NCI-H748 (cell line): ENCODE measurements at regions not wholly inside any gene's neighbourhood (a gene's known extent, or its start where the extent isn't known, plus 50 kb on each side); places are given as distances from the start of the nearest gene placed in this dataset.

ENCODE experiments used
- DNase-seq: peaks from one replicate; lab custom pipeline; 2025; ENCODE audit not compliant: unreplicated experiment; lab: John Stamatoyannopoulos, UW

DNA sequence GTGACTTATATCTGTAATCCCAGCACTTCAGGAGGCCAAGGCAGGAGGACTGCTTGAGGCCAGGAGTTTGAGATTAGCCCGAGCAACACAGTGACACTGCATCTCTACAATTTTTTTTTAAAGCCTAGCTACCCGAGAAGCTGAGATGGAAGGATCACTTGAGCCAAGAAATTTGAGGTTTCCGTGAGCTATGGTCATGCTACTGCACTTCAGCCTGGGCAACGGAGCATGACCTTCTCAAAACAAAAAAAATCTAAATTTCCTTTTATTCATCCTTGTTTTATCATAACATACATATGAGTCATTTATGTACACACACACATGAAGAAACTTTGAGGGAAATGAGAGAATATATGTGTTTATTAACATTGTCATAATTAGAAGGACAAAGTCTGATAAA lies 277.5 kb upstream of the MAGI2 start:
- no peak for DNase-seq

DNA sequence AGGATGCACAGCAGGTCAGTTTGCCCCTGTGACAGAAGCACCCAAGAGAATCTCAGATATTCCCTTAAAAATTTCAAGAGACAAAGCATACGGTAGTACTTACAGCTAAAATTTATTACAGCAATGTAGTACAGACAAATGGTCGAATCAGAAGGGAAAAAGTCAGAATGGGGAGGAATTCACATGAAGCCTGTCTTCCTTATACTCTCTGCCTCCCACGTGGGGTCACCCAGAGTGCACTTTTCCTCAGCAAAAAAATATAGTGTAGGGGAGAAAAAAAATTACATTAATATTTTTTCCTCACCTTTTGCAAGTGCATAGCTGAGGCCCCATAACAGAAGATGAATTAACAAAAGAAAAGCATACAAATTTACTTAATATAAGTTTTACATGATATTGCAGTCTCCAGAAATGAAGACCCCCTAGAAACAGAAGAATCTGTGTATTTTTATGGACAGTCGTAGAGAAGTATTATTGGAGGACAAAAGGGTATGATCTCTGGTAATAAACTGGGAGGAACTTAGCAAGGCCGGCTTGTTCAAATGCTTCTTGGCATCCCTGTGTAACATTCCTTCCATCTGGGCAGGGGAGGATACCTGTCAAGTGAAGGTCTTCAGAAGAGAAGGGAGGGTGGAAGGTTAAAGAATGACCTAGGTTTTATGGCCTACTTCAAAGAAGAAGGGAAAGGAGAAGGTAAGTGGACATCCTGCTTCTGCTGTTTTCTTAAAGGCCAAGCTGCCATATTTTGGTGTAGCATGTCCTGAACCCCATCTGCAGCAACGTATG lies 270.6 kb upstream of the MAGI2 start:
- DNase-seq = no peak

DNA sequence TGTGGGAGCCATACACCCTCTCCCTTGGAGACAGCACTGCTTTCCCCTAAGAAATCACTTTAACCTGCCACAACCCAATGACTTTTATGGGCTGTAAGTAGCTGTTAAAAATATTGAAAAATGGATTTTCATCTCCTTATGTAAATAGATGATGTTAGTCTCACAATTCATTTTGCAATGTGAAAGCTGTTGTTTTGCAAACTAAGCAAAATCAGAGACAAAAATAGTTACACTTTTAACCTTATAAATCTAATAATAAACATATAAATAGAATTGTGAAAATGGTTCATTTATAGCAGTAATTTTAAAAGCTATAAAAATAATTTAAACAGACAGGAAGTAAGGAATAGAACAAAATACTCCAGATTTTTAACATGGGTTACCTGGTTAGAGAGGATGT lies 268.8 kb upstream of the MAGI2 start:
- DNase-seq = no peak

- no peak for DNase-seq
These were observed 265.7 kb upstream of the MAGI2 start for GRCh38 chr7:79719216-79719615.

- no peak for DNase-seq
These were observed 262.9 kb upstream of the MAGI2 start for GRCh38 chr7:79716329-79716728.

GRCh38 chr7:79714081-79714480 lies 260.6 kb upstream of the MAGI2 start:
- no peak for DNase-seq

DNA sequence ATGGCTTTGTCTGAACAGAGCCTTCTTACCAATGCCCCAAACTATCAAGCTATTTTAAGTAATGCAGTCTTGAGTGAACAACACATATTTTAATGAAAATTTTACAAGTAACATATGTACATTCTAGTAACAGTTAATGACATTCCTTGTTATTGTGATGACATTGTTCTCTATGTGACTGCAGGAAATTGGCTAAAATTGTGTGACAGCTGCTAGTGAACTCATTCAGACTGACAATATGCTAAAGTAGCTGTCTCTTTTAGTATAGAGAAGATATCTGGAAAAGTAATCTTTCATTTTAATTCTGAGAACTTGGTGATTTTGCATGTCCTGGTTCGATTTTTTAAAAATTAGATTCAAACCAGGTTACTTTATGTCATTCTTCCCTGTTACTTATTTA lies 259.8 kb upstream of the MAGI2 start:
- no peak for DNase-seq

DNA sequence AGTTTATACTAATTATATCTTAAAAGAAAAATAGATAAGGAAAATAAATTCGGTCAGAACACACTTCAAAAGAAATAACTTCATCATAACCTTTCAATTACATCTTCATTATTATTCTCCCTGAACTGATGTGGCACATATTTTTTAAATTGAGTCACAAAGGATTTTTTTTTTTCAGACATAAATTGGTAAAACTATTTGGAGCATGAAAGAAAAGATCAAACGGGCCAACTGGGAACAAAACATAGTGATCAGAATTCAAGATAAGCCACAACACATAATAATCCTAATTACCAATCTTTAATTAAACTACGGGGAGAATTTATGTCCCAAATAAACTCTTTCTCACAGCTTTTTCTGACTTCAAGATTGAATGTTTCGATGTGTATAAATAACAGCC lies 258.2 kb upstream of the MAGI2 start:
- no peak for DNase-seq

GRCh38 chr7:79709574-79710409 lies 256.3 kb upstream of the MAGI2 start:
- peak; percentile 50 for DNase-seq

DNA sequence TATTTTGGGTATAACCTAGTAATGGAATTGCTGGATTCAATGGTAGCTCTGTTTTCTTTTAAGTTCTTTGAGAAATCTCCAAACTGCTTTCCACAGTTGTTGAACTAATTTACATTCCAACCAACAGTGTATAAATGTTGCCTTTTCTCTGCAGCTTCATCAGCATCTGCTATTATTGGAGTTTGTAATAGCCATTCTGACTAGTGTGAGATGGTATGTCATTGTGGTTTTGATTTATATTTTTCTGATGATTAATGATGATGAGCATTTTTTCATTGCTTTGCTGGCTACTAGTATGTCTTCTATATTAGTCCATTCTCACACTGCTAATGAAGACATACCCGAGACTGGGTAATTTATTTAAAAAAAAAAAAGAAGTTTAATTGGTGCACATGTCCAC lies 248.6 kb upstream of the MAGI2 start:
- DNase-seq = no peak

GRCh38 chr7:79692015-79692414 lies 238.5 kb upstream of the MAGI2 start:
- no peak for DNase-seq

DNA sequence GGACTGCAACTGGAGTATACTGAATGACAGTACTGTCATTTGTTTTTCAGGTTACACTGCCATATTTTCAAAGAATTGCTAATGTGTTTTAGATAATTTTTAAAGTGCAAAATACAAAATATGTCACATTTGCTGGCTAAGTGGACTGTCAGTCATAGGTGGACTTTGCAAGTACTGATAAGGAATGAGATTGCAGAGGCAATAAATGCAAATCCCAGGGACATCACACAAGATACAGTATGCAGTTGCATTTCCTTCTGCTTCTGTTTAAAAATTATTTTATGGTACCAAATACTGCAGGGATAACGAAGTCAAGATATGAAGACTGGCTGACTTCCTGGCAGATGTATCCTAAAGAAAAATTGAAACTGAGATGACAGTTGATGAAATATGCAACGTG lies 237.6 kb upstream of the MAGI2 start:
- DNase-seq = no peak

- DNase-seq = no peak
These were observed 230.9 kb upstream of the MAGI2 start for GRCh38 chr7:79684384-79684783.

DNA sequence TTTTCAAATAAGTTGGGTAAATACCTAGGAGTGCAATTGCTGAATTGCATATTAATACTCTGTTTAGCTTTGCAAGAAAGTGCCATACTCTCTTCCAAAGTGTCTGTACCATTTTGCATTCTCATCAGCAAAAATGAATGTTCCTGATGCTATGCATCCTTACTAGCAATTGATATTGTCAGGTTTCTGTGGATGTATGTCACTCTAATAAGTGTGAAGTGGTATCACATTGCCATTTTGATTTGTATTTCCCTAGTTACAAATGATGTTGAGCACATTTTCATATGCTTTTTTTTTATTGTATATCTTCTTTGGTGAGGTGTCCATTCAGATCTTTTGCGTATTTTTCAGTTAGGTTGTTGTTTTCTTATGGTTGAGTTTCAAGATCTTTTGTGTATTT lies 230.4 kb upstream of the MAGI2 start:
- DNase-seq = no peak

- DNase-seq = no peak
These were observed 229.9 kb upstream of the MAGI2 start for GRCh38 chr7:79683185-79683890.

DNA sequence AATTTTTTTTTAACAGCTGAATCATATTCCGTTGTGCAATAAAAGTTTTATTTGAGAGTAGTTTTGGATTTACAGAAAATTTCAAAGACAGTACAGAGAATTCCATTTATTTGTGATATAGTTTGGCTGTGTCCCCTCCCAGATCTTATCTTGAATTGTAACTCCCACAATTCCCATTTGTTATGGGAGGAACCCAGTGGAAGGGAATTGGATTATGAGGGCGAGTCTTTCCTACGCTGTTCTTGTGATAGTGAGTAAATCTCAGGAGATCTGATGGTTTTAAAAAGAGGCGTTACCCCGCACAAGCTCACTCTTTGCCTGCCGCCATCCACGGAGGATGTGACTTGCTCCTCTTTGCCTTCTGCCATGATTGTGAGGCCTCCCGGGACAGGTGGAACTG lies 228.0 kb upstream of the MAGI2 start:
- DNase-seq = no peak

GRCh38 chr7:79673969-79674368 lies 220.5 kb upstream of the MAGI2 start:
- DNase-seq = no peak

- DNase-seq = no peak
These were observed 220.0 kb upstream of the MAGI2 start for GRCh38 chr7:79673421-79673820.

DNA sequence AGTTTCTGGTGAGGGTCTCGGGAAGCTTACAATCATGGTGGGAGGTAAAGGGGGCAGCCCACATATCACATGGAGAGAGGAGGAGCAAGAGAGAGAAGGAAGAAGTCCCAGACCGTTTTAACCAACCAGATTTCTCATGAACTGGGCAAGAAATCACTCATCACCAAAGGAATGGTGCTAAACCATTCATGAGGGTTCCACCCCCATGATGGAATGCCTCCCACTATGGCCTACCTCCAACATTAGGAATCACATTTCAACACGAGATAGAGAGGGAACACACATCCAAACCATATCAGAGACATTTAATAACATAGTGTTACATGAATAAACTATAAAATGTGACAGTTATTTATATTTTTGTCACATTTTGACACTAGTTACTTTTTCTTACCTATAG lies 214.8 kb upstream of the MAGI2 start:
- no peak for DNase-seq

- DNase-seq = no peak
These were observed 213.0 kb upstream of the MAGI2 start for GRCh38 chr7:79666472-79666871.

DNA sequence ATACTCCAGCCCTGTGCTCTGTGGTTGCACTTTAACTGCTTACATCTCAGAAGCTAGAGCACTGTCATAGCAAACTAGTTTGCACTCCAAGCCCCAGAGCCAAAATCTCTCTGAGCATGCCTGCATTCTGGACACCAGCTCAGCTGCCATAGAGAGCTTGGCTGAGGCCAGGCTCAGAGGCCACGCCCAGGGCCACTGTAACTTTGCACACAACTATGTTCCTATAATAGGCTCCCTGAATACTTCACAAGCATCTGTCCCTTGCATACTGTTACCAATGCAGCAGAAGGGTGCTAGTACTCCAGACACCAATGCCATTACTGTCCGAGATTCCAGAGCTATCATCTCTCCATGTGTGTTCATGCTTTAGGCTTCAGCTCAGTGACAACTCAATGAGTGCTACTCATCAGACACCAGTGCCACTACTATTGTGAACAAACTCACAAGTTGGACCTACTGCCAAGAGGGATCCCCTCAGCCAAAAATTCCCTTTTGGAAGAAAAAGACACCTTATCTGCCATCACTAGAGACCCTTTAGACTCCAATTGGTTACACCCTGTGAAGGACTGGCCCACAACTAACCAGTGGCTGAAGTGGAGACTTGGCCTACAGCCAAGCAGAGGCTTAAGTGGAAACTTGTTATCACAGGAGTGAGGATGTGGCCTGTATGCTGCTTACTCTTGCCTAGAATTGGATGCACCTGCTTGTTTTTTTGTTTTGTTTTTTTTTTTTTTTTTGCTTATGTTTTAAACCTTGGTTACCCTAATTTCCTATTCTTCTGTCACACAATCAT lies 211.6 kb upstream of the MAGI2 start:
- peak; percentile 79 for DNase-seq
